CD4-positive, alpha-beta T cell treated with Interleukin-15 for 4 hours (primary cell): ENCODE measurements at regions not wholly inside any gene's neighbourhood (a gene's known extent, or its start where the extent isn't known, plus 50 kb on each side); places are given as distances from the start of the nearest gene placed in this dataset.
"Not testable (repeated sequence)": the region's sequence is repeated elsewhere in the genome, so short reads cannot be mapped to it uniquely, and the experiment has no call there.

ENCODE experiments used
- DNase-seq: peaks from one replicate; pipeline ENCODE4 v3.0.0-alpha.2; 2020; ENCODE audit warnings: low spot score

DNA sequence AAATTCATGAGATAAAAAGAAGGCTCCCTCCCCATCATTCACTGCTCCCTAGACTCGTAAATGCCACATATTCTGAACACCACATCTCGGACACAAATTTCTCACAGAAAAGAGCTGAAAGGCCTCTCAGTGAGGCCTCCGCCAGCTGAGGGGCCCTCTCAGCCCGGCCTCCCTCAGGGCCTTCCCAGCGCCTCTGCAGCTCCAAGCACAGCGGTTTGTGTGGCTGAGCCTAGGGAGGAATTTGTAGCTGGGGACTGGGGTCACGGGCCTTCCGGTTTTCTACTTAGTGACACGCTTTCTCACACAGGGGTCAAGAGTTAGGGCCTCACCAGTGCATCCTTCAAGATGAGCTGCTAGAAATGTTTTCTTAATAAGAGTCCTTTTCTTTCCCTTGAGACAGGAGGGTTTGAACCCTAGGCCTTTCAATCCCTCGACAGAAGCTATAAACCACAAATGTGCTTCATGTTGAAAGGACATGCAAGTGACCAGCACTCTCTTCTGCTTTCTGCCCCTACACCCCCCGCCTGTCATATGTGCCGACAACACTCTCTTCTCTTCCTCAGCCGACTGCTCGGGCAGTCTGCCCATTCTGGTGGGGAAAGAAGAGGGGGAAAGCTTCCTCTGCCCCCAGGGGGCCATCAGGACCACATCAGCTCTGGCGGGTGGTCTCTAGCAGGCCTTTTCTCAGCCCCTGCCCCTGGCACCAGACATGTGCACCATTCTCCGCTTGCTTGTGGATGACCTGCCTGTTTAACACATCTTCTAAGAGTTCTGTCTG lies 104.9 kb downstream of the CHIC2 start:
- no peak for DNase-seq

DNA sequence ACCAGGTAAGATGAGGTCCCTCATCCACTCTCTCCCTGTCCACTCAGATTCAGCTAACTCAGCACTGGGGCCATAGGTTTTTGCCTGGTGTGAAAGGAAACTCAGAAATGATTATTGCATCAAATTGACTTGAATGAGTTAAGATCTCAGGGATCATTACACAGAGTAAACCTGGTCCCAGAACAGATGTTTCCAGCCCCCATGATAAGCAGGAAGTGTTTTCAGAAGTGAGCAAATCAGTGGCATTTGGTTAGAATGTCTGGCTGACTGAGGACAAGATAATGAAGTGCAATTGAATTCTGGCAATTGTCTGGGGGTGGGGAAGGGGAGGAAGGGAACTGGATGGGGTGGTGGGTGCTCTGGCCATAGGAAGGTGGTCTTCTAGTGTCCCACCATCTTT lies 108.0 kb downstream of the CHIC2 start:
- DNase-seq, result no peak

DNA sequence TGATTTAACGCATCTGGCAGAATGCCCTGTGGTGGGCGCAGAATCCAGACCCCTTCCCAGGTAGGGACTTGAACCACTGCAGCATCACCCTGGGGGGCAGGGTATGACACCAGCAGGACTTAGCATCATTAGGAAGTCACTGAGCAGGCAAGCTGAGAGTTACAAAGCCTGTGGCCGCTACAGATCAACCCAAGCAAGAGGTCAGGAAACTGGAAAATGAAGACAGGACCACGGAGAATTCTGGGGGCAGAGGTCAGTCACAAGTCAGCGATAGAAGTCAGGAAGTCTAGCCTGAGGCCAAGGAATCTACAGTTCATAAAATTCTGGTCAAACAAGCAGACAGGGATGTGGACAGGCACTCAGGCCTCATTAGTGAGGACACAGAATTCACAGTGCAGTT lies 108.4 kb downstream of the CHIC2 start:
- DNase-seq, result no peak

DNA sequence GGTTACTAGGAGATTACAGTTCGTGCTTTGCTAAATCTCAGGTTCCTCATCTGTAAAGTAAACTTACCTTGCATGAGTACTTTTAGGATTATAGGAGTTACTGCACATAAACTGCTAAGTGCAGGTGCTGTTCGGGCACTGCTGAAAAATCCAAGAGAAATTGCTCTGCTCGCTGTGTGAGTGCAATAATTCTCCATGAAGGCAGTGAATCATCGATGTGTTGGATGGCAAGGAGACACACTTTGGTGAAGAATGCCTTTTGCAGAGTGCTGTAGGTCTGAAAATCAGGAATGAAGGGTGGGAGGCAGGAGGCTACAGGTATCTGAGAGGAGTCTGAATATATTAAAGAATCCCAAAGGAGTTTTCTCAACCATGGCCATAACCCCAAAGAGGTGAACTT lies 113.0 kb downstream of the CHIC2 start:
- DNase-seq, result no peak

DNA sequence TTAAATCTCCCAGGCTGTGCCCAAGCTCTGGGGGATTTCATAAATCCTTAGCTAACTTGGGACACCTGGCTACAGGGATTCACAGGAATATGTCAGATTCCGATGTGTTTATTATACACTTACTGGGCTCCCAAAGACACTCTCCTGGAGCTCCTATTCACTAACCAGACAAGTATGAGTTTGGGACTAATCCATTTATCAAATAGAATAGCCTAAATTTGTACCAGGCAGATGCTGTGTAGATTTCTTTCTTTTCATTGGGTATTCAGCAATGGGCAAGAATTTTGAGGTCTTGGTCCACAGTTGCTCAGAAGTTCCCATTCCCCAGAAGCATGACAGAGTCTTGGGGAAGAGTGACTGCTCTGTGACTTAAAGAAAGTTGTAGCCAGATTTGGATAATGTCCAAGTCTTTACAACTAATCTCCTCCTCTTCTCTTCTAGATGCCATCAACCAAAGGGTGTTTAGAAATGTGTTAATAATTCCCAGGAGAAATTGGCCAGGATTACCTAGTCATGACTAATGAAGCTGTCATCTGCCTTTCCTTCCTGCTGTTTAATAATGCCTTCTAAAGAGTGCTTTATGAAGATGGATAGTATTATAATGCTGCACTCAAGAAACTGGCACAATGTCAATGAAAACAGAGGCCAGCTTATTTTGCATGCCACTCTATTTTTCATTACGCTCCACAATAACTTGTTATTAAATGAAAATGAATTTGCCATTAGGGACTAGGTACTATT lies 120.9 kb downstream of the CHIC2 start:
- DNase-seq, result no peak

DNA sequence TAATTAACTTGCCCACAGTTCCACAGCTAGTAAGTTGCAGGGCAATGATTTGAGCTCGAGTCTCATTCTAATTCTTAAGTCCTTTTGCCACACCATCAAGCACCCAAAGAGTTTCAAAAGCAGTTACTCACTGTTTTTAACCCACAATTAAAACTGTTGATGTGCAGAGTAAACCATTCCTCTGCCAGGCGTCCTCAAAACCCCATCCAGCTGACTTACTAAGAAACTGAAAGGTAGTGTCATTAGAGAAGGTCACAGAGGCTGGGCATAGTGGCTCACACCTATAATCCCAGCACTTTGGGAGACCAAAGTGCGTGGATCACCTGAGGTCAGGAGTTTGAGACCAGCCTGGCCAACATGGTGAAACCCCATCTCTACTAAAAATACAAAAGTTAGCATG lies 121.7 kb downstream of the CHIC2 start:
- DNase-seq, result no peak

DNA sequence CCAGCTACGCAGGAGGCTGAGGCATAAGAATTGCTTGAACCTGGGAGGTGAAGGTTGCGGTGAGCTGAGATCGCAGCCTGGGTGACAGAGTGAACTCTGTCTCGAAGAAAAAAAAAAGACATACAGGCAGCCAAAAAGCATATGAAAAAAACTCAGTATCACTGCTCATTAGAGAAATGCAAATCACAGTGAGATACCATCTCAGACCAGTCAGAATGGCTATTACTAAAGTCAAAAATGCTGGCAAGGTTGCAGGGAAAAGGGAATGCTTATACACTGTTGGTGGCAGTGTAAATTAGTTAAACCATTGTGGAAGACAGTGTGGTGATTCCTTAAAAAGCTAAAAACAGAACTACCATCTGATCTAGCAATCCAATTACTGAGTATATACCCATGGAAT lies 123.1 kb downstream of the CHIC2 start:
- DNase-seq, result no peak

DNA sequence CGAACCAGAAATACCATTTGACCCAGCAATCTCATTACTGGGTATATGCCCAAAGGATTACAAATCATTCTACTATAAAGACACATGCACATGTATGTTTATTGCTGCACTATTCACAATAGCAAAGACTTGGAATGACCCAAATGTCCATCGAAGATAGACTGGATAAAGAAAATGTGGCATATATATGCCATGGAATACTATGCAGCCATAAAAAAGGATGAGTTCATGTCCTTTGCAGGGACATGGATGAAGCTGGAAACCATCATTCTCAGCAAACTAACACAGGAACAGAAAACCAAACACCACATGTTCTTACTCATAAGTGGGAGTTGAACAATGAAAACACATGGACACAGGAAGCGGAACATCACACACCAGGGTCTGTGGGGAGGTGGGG lies 124.5 kb downstream of the CHIC2 start:
- DNase-seq, result not testable (repeated sequence)

DNA sequence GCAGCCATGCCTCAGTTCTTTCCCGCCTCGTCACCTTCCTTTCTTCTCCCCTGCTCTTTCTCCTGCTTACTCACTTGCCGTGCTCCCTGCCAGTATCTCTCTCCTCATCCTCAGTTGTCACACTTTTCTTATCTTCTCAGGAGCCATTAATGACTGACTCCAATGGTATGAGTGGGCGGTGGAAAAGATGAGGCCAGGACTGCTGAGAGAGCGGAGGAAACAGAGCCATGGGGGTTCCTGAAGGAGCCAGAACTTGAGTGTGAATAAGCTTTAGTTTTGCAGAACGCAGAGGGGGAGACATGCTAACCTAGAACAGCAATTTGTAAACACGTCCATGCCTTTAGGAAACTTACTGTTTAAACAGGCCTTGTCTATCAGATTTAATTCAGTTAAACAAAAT lies 126.5 kb downstream of the CHIC2 start:
- DNase-seq, result no peak

DNA sequence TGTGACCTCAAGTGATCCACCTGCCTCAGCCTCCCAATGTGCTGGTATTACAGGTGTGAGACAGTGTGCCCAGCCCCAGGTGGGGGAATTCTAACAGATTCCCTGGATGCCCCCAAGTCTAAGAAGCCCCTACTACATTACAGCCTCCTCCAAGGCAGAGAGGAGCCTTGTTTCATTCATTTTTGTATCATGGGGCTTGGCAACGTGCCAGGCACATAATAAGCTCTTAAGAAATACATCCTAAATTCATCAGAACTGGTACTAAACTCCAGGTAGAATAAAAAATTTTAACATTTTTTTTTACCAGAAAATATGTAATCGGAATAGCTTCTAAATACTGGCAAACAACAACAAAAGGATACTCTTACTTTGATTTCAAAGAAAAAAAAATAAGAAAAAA lies 127.1 kb downstream of the CHIC2 start:
- no peak for DNase-seq

DNA sequence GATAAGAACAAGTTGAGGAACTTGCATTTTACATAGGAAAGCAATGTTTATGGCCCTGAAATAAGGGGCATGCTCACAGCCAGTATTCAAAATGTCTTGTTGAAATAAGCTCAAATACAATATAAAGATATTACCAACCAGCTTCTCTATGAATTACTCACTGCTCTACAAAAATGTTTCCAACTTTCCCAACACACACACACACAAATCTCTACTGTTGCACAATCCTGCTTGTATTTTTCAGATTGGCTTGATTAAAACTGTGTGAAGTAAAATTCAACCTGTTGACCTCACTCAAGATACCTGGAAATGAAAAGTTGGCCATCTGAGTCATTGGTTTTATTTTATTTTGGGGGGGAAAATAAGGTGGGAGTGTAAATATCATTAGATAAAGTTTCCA lies 128.6 kb downstream of the CHIC2 start:
- DNase-seq, result no peak

DNA sequence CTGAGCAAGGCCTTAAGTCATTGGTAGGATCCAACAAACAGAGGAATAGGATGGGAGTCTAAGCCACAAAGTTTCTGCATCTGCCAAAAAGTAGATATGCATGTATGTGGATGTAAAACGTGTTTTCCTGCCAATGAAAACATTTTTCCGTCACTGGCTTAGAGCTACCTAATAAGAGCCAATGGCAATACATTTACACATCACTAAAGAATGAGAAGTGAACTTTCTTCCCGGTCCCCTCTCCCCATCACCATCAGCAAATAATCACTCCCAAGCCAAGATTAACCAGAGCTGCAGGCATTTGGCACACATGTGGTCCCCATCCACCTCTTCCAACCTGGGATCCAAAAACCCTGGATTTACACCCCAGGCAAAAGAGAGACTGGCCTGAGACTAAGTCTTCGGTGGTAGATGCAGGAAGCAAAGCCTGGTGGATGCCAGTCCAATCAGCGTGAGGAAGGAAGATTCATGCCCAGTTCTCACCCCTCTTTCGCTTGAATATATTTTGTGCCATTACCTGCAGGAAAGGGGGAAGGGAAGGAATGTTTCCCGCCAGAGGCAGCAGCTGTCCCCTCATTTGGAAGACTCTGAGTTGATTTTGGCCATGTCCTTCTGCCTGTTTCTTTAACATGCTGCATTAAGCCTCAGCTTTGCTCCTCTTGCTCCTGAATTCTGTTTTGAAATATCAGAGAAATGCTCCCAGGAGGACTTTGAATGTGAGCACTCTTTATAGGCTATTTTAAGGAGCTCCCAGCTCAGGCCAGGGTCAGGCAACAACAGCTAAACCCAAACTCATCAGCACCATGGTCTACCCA lies 131.4 kb downstream of the CHIC2 start:
- DNase-seq, result no peak

DNA sequence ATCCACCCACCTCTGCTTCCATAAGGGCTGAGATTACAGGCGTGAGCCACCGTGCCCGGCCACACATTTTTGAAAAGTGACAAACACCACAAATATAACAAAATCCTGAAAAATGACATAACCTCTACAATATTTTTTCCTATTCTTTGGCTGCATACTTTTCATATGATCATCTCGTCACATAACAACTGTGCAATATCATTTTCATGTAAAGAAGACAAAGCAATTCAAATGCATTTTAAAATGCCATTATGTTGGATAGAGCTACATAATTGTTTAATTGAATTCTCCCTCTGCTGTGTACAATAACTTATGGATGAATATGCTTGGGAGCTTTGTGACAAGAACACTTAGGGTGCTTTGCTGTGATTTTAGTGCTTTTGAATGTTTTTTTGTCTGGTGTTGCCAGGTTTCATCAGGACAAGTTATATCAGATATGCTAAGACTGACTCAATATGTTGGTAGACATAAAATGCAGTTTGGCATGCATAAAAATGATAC lies 132.9 kb downstream of the CHIC2 start:
- no peak for DNase-seq

DNA sequence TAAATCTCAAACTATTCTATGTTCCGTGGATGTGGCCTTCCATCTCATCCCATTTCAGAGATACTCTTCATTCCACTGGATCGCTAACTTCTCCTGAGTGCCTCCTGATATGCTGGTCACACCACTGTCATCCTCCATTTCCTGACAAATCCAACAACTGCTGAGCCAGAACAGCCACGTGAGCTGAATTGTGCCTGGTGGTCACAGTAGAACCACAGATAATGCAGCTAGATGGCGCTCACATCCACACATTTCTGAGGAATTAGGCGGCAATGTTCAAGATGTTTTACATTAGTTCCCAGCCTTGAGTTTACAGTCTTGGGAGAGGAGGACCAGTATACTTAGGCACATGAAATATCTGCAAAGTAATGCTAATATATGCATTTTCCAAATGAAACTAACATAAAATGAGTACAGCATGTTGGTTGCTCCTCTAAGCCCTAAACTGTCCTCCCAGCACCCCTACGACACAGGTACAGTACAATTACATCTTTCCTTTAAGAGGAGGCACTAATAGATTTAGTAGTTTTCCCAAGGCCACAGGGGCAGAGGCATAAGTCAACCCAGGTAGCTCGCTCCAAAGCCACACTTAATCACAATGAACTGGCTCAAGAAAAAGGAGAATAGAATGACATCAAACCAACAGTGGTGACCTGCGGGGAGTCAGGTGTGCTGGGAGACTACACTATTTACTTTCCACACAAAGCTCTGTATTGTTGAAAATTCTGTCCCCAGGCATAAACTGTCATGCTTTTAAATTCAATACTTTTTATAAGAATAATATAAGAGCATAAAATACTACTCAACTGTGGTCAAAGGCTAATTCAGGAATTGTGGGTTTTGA lies 134.2 kb downstream of the CHIC2 start:
- peak; percentile 49 for DNase-seq

DNA sequence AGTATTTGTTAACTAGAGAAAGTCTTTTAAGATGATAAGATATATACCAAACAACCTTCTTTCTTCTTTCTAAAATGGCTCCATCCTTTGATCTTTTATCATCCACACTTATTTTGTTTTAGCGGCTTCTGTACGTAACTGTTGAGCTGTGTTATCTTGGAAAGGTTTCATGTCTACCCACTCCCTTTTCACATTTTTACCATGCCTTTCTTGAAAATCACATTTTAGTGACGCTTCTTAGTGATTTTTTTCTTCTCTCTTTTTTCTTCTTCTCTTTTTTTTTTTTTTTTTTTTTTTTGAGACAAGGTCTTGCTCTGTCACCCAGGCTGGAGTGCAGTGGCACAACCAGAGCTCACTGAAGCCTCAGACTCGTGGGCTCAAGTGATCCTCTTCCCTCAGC lies 135.1 kb downstream of the CHIC2 start:
- no peak for DNase-seq

DNA sequence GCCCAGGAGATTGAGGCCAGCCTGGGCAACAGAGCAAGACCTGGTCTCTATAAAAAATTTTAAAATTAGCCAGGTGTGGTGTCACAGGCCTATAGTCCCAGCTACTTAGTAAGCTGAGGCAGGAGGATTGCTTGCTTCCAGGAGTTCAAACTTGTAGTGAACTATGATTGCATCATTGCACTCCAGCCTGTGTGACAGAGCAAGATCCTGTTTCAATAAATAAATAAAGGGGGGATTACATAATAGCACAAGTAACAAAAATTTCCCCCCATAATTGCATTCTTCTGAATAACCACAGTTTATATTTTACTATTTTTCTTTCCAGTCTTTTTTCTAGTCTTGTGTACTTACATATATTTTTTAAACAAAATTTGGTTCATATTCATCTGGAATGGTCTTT lies 135.6 kb downstream of the CHIC2 start:
- DNase-seq, result no peak

DNA sequence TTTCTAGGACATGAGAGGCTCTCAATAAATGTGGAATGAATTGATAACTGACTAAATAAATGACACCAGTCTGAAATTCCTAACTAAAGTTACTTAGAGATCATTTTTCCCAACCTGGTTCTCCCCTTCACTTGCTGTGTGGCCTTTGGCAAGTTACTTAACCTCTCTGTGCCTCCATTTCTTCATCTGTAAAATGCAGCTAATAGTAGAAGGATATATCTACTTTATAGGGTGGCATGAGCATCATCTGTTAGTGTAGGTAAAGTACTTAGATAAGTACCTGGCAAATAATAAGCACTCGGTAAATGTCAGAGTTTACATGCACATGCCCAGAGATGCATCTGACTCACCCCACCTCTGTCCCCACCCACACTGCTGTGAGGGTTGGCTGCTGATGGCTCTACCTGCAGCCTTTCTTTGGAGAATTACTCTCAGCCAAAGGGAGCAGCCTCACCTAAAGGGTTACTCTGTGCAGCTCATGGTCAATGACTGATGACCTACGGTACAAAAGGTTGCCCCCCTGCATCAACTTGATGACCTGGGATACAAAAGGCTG lies 139.3 kb downstream of the CHIC2 start:
- no peak for DNase-seq

DNA sequence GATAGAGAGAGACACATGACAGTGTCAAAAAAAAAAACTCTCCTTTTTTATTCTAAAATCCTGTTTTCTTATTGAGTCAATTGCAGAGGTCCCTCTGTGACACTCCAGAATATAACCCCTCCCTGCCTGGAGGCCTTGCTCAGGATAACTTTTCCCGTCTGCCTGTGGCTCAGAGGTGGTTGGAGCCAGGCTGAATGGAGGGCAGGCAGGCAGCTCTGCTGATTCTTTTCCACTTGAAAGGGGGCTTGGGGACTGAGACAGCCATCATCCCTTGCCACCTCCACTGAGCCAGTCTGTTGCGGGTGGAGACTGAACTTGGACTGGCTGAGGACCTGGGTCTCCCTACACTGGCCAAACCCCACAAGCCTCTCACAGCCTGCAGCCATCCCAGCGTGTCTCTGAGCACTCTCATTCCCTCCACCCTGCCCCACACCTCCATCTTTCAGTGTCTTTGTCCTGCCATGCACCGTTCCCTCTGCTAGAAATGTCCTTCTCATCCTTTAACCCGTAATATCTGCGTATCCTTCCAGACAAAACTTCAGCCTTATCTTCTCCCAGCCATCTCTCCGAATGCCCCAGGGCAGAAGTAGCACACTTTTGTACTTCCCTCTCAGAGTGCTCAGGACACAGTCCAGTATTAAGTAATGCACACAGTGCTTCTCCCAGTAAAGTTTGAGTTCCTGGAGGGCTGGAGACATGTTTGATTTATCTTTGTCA lies 139.9 kb downstream of the CHIC2 start:
- no peak for DNase-seq

DNA sequence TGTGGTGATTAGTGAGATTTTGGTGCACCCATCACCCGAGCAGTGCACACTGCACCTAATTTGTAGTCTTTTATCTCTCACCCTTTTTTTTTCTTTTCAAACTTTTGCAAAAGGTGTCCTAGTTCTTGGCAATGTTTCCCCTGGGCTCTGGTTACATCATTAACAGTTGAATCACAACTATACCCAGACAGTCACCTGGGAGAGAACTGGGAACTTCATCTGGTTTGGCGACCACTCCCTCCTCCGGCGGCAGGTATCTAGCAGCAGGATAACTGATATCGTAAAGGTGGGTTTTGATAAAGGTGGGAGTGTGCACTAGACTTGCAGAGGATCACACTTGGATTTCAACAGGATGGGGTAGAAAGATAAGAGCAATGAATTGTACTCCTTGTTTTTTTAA lies 140.5 kb downstream of the CHIC2 start:
- DNase-seq, result no peak

DNA sequence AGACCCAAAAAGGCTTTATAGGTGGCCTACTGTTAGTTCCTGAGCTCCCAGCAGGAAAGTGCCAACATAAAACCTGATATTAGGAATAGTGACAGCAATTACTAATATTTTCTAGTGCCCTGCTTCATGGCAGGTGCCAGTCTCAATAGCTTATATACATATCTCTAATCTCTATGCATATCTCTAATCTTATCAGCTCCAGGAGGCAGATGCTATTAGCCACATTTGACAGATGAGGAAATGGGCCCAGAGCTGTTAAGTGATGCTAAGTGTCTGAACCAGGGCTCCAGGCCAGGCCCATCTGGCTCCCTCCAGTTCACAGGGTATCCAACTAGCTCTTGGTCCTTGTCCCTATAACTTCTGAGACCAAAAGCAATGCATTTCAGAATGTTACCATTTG lies 142.5 kb downstream of the CHIC2 start:
- DNase-seq, result no peak

DNA sequence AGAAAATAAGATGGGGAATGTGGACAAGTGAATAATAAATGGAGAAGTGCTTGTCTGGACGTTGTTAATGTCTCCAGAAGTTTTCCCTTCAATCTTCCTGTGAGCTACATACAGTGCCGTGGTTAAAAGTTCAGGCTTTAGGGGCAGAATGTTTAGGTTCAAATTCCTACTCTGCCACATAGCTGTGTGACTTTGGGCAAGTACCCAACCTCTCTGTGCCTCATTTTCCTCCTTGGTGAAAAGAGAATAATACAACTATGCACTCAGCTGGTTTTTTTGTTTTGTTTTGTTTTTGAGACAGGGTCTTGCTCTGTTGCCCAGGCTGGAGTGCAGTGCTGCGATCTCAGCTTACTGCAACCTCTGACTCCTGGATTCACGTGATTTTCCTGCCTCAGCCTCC lies 143.5 kb downstream of the CHIC2 start:
- DNase-seq, result no peak
